GM13976 (cell line): ENCODE measurements at regions not wholly inside any gene's neighbourhood (a gene's known extent, or its start where the extent isn't known, plus 50 kb on each side); places are given as distances from the start of the nearest gene placed in this dataset.

Experiments
- DNase-seq: peaks from one replicate; pipeline ENCODE4 v3.0.0; 2012; ENCODE audit warnings: low spot score
- CTCF ChIP-seq: IDR thresholded peaks from 2 replicates; pipeline ENCODE4 v1.5.1; 2012; ENCODE audit warnings: borderline replicate concordance, mild to moderate bottlenecking; ENCODE audit not compliant: insufficient read depth; ENCODE audit errors: extremely low read depth, missing control alignments, control extremely low read depth
- in situ Hi-C: fragments of 300-500 bp; cut with MboI; formaldehyde crosslinking; loops from one replicate; pipeline ENCODE4 v1.12.0; 2022; ENCODE audit warnings: low sequenced_read_pairs, mixed read lengths, inconsistent platforms; ENCODE audit not compliant: unreplicated experiment

GRCh38 chr2:167404627-167405284, 516.5 kb downstream of the XIRP2 start:
- DNase-seq = no peak
- TF ChIP-seq CTCF = no peak
- in situ Hi-C loops = no loop called here

GRCh38 chr2:167401309-167401708, 513.0 kb downstream of the XIRP2 start:
- TF ChIP-seq CTCF = no peak
- in situ Hi-C loops = no loop called here
- no peak for DNase-seq

GRCh38 chr2:167400546-167400945, 512.3 kb downstream of the XIRP2 start:
- in situ Hi-C loops = no loop called here
- TF ChIP-seq CTCF = no peak

GRCh38 chr2:167398873-167399272, 510.6 kb downstream of the XIRP2 start:
- TF ChIP-seq CTCF = no peak
- in situ Hi-C loops = no loop called here
- no peak for DNase-seq

More at GRCh38 chr2:167400546-167400945, 512.3 kb downstream of the XIRP2 start:
- DNase-seq = no peak

GRCh38 chr2:167388901-167389300, 500.6 kb downstream of the XIRP2 start:
- TF ChIP-seq CTCF = no peak
- in situ Hi-C loops = no loop called here
- DNase-seq = no peak

- in situ Hi-C loops = no loop called here
- DNase-seq = no peak
- TF ChIP-seq CTCF = no peak
Observed at GRCh38 chr2:167388497-167388896, 500.2 kb downstream of the XIRP2 start.
